ENCODE measurements at regions not wholly inside any gene's neighbourhood (a gene's known extent, or its start where the extent isn't known, plus 50 kb on each side); places are given as distances from the start of the nearest gene placed in this dataset.

- Histone ChIP-seq H4K20me1 (ENCODE audit: insufficient read depth, low read length) (no peaks in the 10 kb centered on the region), H2AFZ (ENCODE audit: low read length) (no peak overlapping the region), H3K36me3 (ENCODE audit: insufficient read depth, low read length) (no peaks in the 10 kb centered on the region), H3K27ac (ENCODE audit: low read depth, low read length) (no peak overlapping the region), H3K27me3 (ENCODE audit: insufficient read depth, low read length) (no peaks in the 10 kb centered on the region), H3K4me2 (ENCODE audit: insufficient read depth, low read length) (no peak overlapping the region), H3K79me2 (ENCODE audit: insufficient read depth, low read length) (no peaks in the 10 kb centered on the region), H3K4me3 (ENCODE audit: insufficient read depth, low read length) (no peak overlapping the region), H3K9me3 (ENCODE audit: low read depth, low read length) (no peaks in the 10 kb centered on the region), H3K4me1 (ENCODE audit: insufficient read depth, low read length) (no peaks in the 10 kb centered on the region)
- no peak for DNase-seq (ENCODE audit: insufficient read length, low spot score, missing footprints)
- TF ChIP-seq CTCF (IDR thresholded peaks at IDR 0.05; ENCODE audit: extremely low read depth, low read depth, low read length), result no peak
These were observed 707.4 kb upstream of the COX7C start for GRCh38 chr5:85910335-85910734.

GRCh38 chr5:85920984-85921383 lies 696.8 kb upstream of the COX7C start:
- no peak for TF ChIP-seq CTCF (IDR thresholded peaks at IDR 0.05; ENCODE audit: extremely low read depth, low read depth, low read length)
- H4K20me1 ChIP-seq (ENCODE audit: insufficient read depth, low read length), result no peaks in the 10 kb centered on the region
- H3K4me2 ChIP-seq (ENCODE audit: insufficient read depth, low read length), result no peak overlapping the region
- no peaks in the 10 kb centered on the region for H3K27me3 ChIP-seq (ENCODE audit: insufficient read depth, low read length)
- no peaks in the 10 kb centered on the region for H3K36me3 ChIP-seq (ENCODE audit: insufficient read depth, low read length)
- no peaks in the 10 kb centered on the region for H3K4me1 ChIP-seq (ENCODE audit: insufficient read depth, low read length)
- H3K4me3 ChIP-seq (ENCODE audit: insufficient read depth, low read length), result no peak overlapping the region
- H3K9me3 ChIP-seq (ENCODE audit: low read depth, low read length), result no peaks in the 10 kb centered on the region
- no peaks in the 10 kb centered on the region for H3K79me2 ChIP-seq (ENCODE audit: insufficient read depth, low read length)
- H3K27ac ChIP-seq (ENCODE audit: low read depth, low read length), result no peak overlapping the region
- H2AFZ ChIP-seq (ENCODE audit: low read length), result no peak overlapping the region
- peak; percentile 6 for DNase-seq (ENCODE audit: insufficient read length, low spot score, missing footprints)

GRCh38 chr5:85921590-85921989 lies 696.2 kb upstream of the COX7C start:
- no peak overlapping the region for H3K4me2 ChIP-seq (ENCODE audit: insufficient read depth, low read length)
- H3K36me3 ChIP-seq (ENCODE audit: insufficient read depth, low read length), result no peaks in the 10 kb centered on the region
- no peaks in the 10 kb centered on the region for H3K79me2 ChIP-seq (ENCODE audit: insufficient read depth, low read length)
- H3K27me3 ChIP-seq (ENCODE audit: insufficient read depth, low read length), result no peaks in the 10 kb centered on the region
- H3K4me3 ChIP-seq (ENCODE audit: insufficient read depth, low read length), result no peak overlapping the region
- H3K27ac ChIP-seq (ENCODE audit: low read depth, low read length), result no peak overlapping the region
- H4K20me1 ChIP-seq (ENCODE audit: insufficient read depth, low read length), result no peaks in the 10 kb centered on the region
- H2AFZ ChIP-seq (ENCODE audit: low read length), result no peak overlapping the region
- H3K4me1 ChIP-seq (ENCODE audit: insufficient read depth, low read length), result no peaks in the 10 kb centered on the region
- H3K9me3 ChIP-seq (ENCODE audit: low read depth, low read length), result no peaks in the 10 kb centered on the region
- TF ChIP-seq CTCF (IDR thresholded peaks at IDR 0.05; ENCODE audit: extremely low read depth, low read depth, low read length), result no peak
- DNase-seq (ENCODE audit: insufficient read length, low spot score, missing footprints), result no peak

- Histone ChIP-seq H3K9me3 (ENCODE audit: low read depth, low read length) (no peaks in the 10 kb centered on the region), H3K27me3 (ENCODE audit: insufficient read depth, low read length) (no peaks in the 10 kb centered on the region), H3K79me2 (ENCODE audit: insufficient read depth, low read length) (no peaks in the 10 kb centered on the region), H3K4me2 (ENCODE audit: insufficient read depth, low read length) (no peak overlapping the region), H3K36me3 (ENCODE audit: insufficient read depth, low read length) (no peaks in the 10 kb centered on the region), H3K4me3 (ENCODE audit: insufficient read depth, low read length) (no peak overlapping the region), H3K27ac (ENCODE audit: low read depth, low read length) (no peak overlapping the region), H4K20me1 (ENCODE audit: insufficient read depth, low read length) (no peaks in the 10 kb centered on the region), H2AFZ (ENCODE audit: low read length) (no peak overlapping the region), H3K4me1 (ENCODE audit: insufficient read depth, low read length) (no peaks in the 10 kb centered on the region)
- no peak for TF ChIP-seq CTCF (IDR thresholded peaks at IDR 0.05; ENCODE audit: extremely low read depth, low read depth, low read length)
- DNase-seq (ENCODE audit: insufficient read length, low spot score, missing footprints), result no peak
These were observed 690.1 kb upstream of the COX7C start for GRCh38 chr5:85927632-85928031.
